Uterus (tissue), 3 donors: ENCODE measurements at regions not wholly inside any gene's neighbourhood (a gene's known extent, or its start where the extent isn't known, plus 50 kb on each side); places are given as distances from the start of the nearest gene placed in this dataset.
"Not testable (repeated sequence)": the region's sequence is repeated elsewhere in the genome, so short reads cannot be mapped to it uniquely, and the experiment has no call there.

Experiments used
- DNase-seq, 2 donors: peaks; one replicate each; pipeline ENCODE4 v3.0.0-alpha.2; 2019 to 2020
- H3K27ac ChIP-seq, 2 donors: fragments of 200-600 bp; sonication (generic); 1 replicate in 1 of 2; 2 replicates in 1 of 2; pipeline ENCODE4 v1.5.1; 2016 to 2018
- H3K27me3 ChIP-seq, 2 donors: fragments of 200-600 bp; sonication (generic); one replicate each; pipeline ENCODE4 v1.5.1; 2018 to 2019; ENCODE audit warnings: control low read depth in 1 of 2
- H3K36me3 ChIP-seq, 2 donors: fragments of 200-600 bp; sonication (generic); one replicate each; pipeline ENCODE4 v1.5.1; 2019; ENCODE audit warnings: control low read depth in 1 of 2
- H3K4me1 ChIP-seq, 2 donors: fragments of 200-600 bp; sonication (generic); one replicate each; pipeline ENCODE4 v1.5.1; 2018 to 2019; ENCODE audit warnings: control low read depth in 1 of 2
- H3K4me3 ChIP-seq, 2 donors: fragments of 200-600 bp; sonication (generic); 1 replicate in 1 of 2; 2 replicates in 1 of 2; pipeline ENCODE4 v1.5.1; 2018 to 2019; ENCODE audit warnings: mild to moderate bottlenecking in 1 of 2
- H3K9me3 ChIP-seq, 2 donors: fragments of 200-600 bp; sonication (generic); one replicate each; pipeline ENCODE4 v1.5.1; 2019; ENCODE audit warnings: control low read depth in 1 of 2
- POLR2A ChIP-seq, 2 donors: fragments of 450-650 bp; IDR thresholded peaks; one replicate each; pipeline ENCODE4 v1.6.1; 2016; ENCODE audit warnings: antibody characterized with exemption in 2 of 2, mild to moderate bottlenecking in 1 of 2, moderate library complexity in 1 of 2
- intact Hi-C: fragments of 100-400 bp; cut with DNase I; formaldehyde crosslinking; loops from one replicate; pipeline ENCODE4 v1.15.1; 2023; ENCODE audit warnings: low total_unique reads
- TF ChIP-seq, protein P1 (sequence below), 4 experiments: fragments of 200-600 bp in 2 of 4; fragments of 450-650 bp in 2 of 4; sonication (generic) in 2 of 4; IDR thresholded peaks; one replicate each; pipeline ENCODE4 v1.5.1; 2016 to 2019; ENCODE audit warnings: antibody characterized with exemption in 4 of 4, mild to moderate bottlenecking in 2 of 4, moderate library complexity in 1 of 4
- donor health status: DM: yes; HTN: yes; CAD: no.

DNA sequence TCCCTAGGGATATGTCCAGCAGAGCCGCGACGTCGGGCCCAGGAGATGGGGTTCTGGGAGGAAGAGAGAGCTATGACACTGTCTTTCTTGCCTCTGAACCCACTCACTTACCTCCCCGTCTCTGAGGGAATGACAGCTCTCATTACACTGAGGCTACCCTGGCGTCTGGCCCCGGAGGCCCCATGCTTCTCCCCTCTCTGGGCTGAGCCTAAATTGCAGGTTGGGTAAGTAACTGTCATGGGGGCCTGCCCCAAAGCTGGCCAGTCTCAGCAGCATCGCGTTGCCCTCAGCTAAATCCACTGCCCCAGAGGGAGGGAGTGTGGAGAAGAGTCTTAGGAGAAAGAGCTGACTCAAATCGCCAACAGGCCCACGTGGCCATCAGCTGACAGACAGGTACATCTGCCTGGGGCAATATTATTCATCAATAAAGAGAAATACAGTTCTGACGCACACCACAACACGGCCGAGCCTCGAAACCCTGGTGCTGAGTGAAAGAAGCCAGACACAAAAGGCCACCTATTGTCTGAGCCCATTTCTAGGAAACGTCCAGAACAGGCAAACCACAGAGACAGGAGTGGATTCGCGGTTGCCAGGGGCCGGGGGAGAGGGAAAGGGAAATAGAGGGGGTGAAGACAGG, 156.4 kb downstream of the C16orf95 start:
- Histone ChIP-seq H3K9me3 (no peaks in the 10 kb centered on the region), H3K27ac (no peak overlapping the region), H3K4me3 (no peak overlapping the region), H3K36me3 (no peaks in the 10 kb centered on the region), H3K4me1 (no peaks in the 10 kb centered on the region), H3K27me3 (no peaks in the 10 kb centered on the region)
- DNase-seq, result no peak
- intact Hi-C loops, result no loop called here
- TF ChIP-seq, protein P1, sequence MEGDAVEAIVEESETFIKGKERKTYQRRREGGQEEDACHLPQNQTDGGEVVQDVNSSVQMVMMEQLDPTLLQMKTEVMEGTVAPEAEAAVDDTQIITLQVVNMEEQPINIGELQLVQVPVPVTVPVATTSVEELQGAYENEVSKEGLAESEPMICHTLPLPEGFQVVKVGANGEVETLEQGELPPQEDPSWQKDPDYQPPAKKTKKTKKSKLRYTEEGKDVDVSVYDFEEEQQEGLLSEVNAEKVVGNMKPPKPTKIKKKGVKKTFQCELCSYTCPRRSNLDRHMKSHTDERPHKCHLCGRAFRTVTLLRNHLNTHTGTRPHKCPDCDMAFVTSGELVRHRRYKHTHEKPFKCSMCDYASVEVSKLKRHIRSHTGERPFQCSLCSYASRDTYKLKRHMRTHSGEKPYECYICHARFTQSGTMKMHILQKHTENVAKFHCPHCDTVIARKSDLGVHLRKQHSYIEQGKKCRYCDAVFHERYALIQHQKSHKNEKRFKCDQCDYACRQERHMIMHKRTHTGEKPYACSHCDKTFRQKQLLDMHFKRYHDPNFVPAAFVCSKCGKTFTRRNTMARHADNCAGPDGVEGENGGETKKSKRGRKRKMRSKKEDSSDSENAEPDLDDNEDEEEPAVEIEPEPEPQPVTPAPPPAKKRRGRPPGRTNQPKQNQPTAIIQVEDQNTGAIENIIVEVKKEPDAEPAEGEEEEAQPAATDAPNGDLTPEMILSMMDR (IDR thresholded peaks at IDR 0.05), result no peak
- no peak for TF ChIP-seq POLR2A (IDR thresholded peaks at IDR 0.05)

DNA sequence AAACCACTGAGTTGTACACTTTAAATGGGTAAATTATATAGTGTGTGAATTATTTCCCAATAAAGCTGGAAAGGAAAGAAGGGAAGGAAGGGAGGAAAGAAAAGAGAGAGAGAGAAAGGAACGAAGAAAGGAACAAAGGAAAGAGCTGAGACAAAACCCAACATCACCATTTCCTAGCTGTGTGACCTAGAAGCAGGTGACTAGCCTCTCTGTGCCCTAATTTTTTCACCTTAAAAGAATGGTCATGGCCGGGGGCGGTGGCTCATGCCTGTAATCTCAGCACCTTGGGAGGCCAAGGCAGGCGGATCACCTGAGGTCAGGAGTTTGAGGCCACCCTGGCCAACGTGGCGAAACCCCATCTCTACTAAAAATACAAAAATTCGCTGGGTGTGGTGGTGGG, 155.8 kb downstream of the C16orf95 start:
- H3K27ac ChIP-seq, H3K4me3 ChIP-seq, intact Hi-C loops, H3K9me3 ChIP-seq, H3K27me3 ChIP-seq, H3K4me1 ChIP-seq, H3K36me3 ChIP-seq, DNase-seq: not testable (repeated sequence)

DNA sequence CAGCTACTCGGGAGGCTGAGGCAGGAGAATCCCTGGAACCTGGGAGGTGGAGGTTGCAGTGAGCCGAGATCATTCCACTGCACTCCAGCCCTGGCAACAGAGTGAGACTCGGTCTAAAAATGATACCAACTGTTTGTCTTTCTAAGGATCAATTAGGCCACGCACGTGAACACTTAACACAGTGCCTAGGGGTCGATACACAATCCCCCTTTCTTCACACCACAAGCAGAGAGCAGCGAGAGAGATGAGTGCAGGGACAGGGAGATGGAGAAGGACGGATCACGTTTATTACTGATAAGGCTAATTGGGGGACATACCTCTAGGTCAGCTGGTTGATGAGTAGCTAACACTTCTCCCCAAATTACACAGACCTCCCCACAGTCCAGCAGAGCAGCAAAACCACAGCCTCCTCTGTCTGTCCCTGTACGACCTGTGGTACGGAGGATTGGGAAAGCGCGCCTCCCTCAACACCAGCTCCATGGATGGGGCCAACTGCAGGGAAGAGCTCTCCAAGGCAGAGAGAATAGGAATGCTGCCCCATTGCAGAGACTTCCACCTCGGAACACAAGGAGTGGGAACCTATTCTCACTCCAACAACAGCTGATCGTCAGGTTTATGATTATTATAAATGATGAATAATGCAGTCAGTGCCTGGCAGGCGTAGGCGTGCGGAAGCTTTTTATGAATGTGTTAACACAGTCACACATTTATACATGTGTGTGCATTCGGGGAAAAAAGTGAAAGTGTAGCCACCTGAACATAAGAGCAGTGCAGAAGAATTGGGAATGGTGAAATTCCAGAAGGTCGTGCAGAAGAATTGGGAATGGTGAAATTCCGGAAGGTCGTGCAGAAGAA, 155.1 kb downstream of the C16orf95 start:
- Histone ChIP-seq H3K27ac (no peak overlapping the region), H3K36me3 (no peaks in the 10 kb centered on the region), H3K4me3 (no peak overlapping the region), H3K4me1 (no peaks in the 10 kb centered on the region), H3K9me3 (no peaks in the 10 kb centered on the region), H3K27me3 (no peaks in the 10 kb centered on the region)
- DNase-seq, result no peak
- intact Hi-C loops, result no loop called here
- no peak for TF ChIP-seq POLR2A (IDR thresholded peaks at IDR 0.05)
- TF ChIP-seq, protein P1 (IDR thresholded peaks at IDR 0.05), result no peak

DNA sequence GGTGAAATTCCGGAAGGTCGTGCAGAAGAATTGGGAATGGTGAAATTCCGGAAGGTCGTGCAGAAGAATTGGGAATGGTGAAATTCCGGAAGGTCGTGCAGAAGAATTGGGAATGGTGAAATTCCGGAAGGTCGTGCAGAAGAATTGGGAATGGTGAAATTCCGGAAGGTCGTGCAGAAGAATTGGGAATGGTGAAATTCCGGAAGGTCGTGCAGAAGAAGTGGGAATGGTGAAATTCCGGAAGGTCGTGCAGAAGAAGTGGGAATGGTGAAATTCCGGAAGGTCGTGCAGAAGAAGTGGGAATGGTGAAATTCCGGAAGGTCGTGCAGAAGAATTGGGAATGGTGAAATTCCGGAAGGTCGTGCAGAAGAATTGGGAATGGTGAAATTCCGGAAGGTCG, 154.4 kb downstream of the C16orf95 start:
- H3K4me3 ChIP-seq, DNase-seq, H3K9me3 ChIP-seq, H3K4me1 ChIP-seq, H3K27me3 ChIP-seq, H3K27ac ChIP-seq, intact Hi-C loops, H3K36me3 ChIP-seq: not testable (repeated sequence)

DNA sequence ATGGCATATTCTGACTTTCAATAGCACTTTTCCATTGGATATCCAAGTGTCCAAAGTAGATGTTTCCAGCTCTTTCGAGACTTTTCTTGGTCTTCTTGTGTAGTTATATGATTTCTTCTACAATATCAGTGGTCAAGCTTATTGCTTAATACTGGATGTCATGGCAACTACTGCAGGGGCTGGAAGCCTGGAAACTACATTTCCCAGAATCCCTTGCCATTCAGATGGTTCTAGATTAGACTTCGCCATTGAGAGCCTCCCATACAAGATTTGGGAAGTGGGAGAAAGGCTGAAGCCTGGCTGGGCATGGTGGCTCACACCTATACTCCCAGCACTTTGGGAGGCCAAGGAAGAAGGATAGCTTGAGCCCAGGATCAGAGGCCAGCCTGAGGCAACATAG, 153.6 kb downstream of the C16orf95 start:
- TF ChIP-seq, protein P1 (IDR thresholded peaks at IDR 0.05), result no peak
- TF ChIP-seq POLR2A (IDR thresholded peaks at IDR 0.05), result no peak
- Histone ChIP-seq H3K4me3 (no peak overlapping the region), H3K27me3 (no peaks in the 10 kb centered on the region), H3K9me3 (no peaks in the 10 kb centered on the region), H3K36me3 (no peaks in the 10 kb centered on the region), H3K4me1 (no peaks in the 10 kb centered on the region), H3K27ac (no peak overlapping the region)
- no peak for DNase-seq
- intact Hi-C loops, result no loop called here

DNA sequence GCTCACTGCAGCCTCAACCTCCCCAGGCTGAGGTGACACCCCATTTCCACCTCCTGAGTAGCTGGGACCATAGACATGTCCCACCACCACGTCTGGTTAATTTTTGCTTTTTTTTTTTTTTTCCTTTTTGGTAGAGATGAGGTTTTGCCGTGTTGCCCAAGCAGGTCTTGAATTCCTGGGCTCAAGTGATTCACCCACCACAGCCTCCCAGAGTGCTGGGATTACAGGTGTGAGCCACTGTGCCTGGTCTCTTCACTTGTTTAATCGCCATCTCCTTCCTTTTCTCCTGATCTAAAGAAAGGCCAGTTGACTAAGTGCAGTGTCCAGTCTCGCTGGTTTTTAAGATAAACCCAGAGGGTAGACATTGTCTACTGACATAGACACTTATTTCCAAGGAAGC, 152.0 kb downstream of the C16orf95 start:
- no peaks in the 10 kb centered on the region for H3K36me3 ChIP-seq
- no peak for TF ChIP-seq POLR2A (IDR thresholded peaks at IDR 0.05)
- TF ChIP-seq, protein P1 (IDR thresholded peaks at IDR 0.05), result no peak
- H3K27me3 ChIP-seq, result no peaks in the 10 kb centered on the region
- intact Hi-C loops, result no loop called here
- H3K9me3 ChIP-seq, result no peaks in the 10 kb centered on the region
- H3K4me1 ChIP-seq, result no peaks in the 10 kb centered on the region
- no peak for DNase-seq
- no peak overlapping the region for H3K27ac ChIP-seq
- H3K4me3 ChIP-seq, result no peak overlapping the region
